ENCODE measurements at regions not wholly inside any gene's neighbourhood (a gene's known extent, or its start where the extent isn't known, plus 50 kb on each side); places are given as distances from the start of the nearest gene placed in this dataset.

- TF ChIP-seq ZNF462 (CRISPR knock-in tag; IDR thresholded peaks at IDR 0.05), result no peak
Observed at GRCh38 chr7:67392596-67393438, 396.2 kb downstream of the TYW1 start (continued).

GRCh38 chr7:67393903-67394302, 397.3 kb downstream of the TYW1 start:
- TF ChIP-seq EZH2phosphoT487 (IDR thresholded peaks at IDR 0.05; ENCODE audit: unreplicated experiment), result no peak
- TF ChIP-seq ETS1 (IDR thresholded peaks at IDR 0.05), result no peak
- TF ChIP-seq ZNF331 (CRISPR knock-in tag; IDR thresholded peaks at IDR 0.05; ENCODE audit: low read depth), result no peak
- no peak for TF ChIP-seq ZNF462 (CRISPR knock-in tag; IDR thresholded peaks at IDR 0.05)
- no peak for TF ChIP-seq STAT1 (IDR thresholded peaks at IDR 0.05; ENCODE audit: unreplicated experiment)
- H3K4me2 ChIP-seq, result peak overlapping the region; percentile 69

More at GRCh38 chr7:67393903-67394302, 397.3 kb downstream of the TYW1 start:
- no peaks in the 10 kb centered on the region for H4K20me1 ChIP-seq (replicated peaks; ENCODE audit: insufficient read depth)
- peaks cover 7% of the 10 kb centered on the region for H3K9me2 ChIP-seq (ENCODE audit: insufficient read depth)
- no peaks in the 10 kb centered on the region for H3K36me3 ChIP-seq (ENCODE audit: insufficient read depth)
- no peaks in the 10 kb centered on the region for H3K79me2 ChIP-seq (replicated peaks; ENCODE audit: insufficient read depth)
- no peak for ATAC-seq
- H3K27ac Mint-ChIP-seq, result no peak overlapping the region
- DNase-seq (ENCODE audit: low spot score), result no peak
- no peaks in the 10 kb centered on the region for H3K27me3 Mint-ChIP-seq (ENCODE audit: insufficient read depth, low read depth, poor library complexity)
- peaks cover 14% of the 10 kb centered on the region for H3K4me1 ChIP-seq (ENCODE audit: insufficient read depth)
- no peak overlapping the region for H3K4me3 Mint-ChIP-seq
- H3K4me1 Mint-ChIP-seq, result no peaks in the 10 kb centered on the region
- no peak overlapping the region for H2AFZ ChIP-seq
- H3F3A ChIP-seq (replicated peaks; ENCODE audit: low read depth), result 0 out of 2 replicates have a peak, but pooled peaks cover 4% of the 10 kb centered on the region
- H3K27ac ChIP-seq (ENCODE audit: low read depth), result no peak overlapping the region
- H3K4me3 ChIP-seq, result peak overlapping the region; percentile 42; the same call in 1 of the 2 replicates
- H3K27me3 ChIP-seq (ENCODE audit: insufficient read depth), result no peaks in the 10 kb centered on the region
- H3K9me3 Mint-ChIP-seq, result peaks cover 97% of the 10 kb centered on the region
- peaks cover 29% of the 10 kb centered on the region for H3K36me3 Mint-ChIP-seq (ENCODE audit: low read depth)
